ENCODE measurements at regions not wholly inside any gene's neighbourhood (a gene's known extent, or its start where the extent isn't known, plus 50 kb on each side); places are given as distances from the start of the nearest gene placed in this dataset.
"Not testable (repeated sequence)": the region's sequence is repeated elsewhere in the genome, so short reads cannot be mapped to it uniquely, and the experiment has no call there.

GRCh38 chr5:6096101-6096500, 282.2 kb downstream of the MED10 start:
- no peak for DNase-seq
- TF ChIP-seq GATA1 (IDR thresholded peaks at IDR 0.05; ENCODE audit: low read depth, low read length) (no peak), POLR2A (IDR thresholded peaks at IDR 0.05; ENCODE audit: low read length) (no peak)

GRCh38 chr5:6094180-6094579, 284.2 kb downstream of the MED10 start:
- DNase-seq: not testable (repeated sequence)

GRCh38 chr5:6090838-6091237, 287.5 kb downstream of the MED10 start:
- no peak for DNase-seq
- TF ChIP-seq POLR2A (IDR thresholded peaks at IDR 0.05; ENCODE audit: low read length): no peak
- TF ChIP-seq GATA1 (IDR thresholded peaks at IDR 0.05; ENCODE audit: low read depth, low read length): no peak

GRCh38 chr5:6090079-6090654, 288.2 kb downstream of the MED10 start:
- TF ChIP-seq GATA1 (IDR thresholded peaks at IDR 0.05; ENCODE audit: low read depth, low read length): no peak
- no peak for TF ChIP-seq POLR2A (IDR thresholded peaks at IDR 0.05; ENCODE audit: low read length)
- no peak for DNase-seq

GRCh38 chr5:6088706-6089105, 289.6 kb downstream of the MED10 start:
- TF ChIP-seq POLR2A (IDR thresholded peaks at IDR 0.05; ENCODE audit: low read length) (no peak), GATA1 (IDR thresholded peaks at IDR 0.05; ENCODE audit: low read depth, low read length) (no peak)
- no peak for DNase-seq

- no peak for DNase-seq
- TF ChIP-seq GATA1 (IDR thresholded peaks at IDR 0.05; ENCODE audit: low read depth, low read length): no peak
- no peak for TF ChIP-seq POLR2A (IDR thresholded peaks at IDR 0.05; ENCODE audit: low read length)
Observed at GRCh38 chr5:6087576-6087975, 290.8 kb downstream of the MED10 start.

GRCh38 chr5:6086871-6087270, 291.5 kb downstream of the MED10 start:
- TF ChIP-seq GATA1 (IDR thresholded peaks at IDR 0.05; ENCODE audit: low read depth, low read length): no peak
- TF ChIP-seq POLR2A (IDR thresholded peaks at IDR 0.05; ENCODE audit: low read length): no peak
- DNase-seq: no peak

GRCh38 chr5:6085341-6085860, 292.9 kb downstream of the MED10 start:
- no peak for DNase-seq
- TF ChIP-seq GATA1 (IDR thresholded peaks at IDR 0.05; ENCODE audit: low read depth, low read length): no peak
- TF ChIP-seq POLR2A (IDR thresholded peaks at IDR 0.05; ENCODE audit: low read length): no peak

- no peak for TF ChIP-seq GATA1 (IDR thresholded peaks at IDR 0.05; ENCODE audit: low read depth, low read length)
- TF ChIP-seq POLR2A (IDR thresholded peaks at IDR 0.05; ENCODE audit: low read length): no peak
- no peak for DNase-seq
Observed at GRCh38 chr5:6084836-6085235, 293.5 kb downstream of the MED10 start.

GRCh38 chr5:6084376-6084775, 294.0 kb downstream of the MED10 start:
- TF ChIP-seq GATA1 (IDR thresholded peaks at IDR 0.05; ENCODE audit: low read depth, low read length): no peak
- TF ChIP-seq POLR2A (IDR thresholded peaks at IDR 0.05; ENCODE audit: low read length): no peak
- DNase-seq: no peak

- no peak for TF ChIP-seq GATA1 (IDR thresholded peaks at IDR 0.05; ENCODE audit: low read depth, low read length)
- no peak for TF ChIP-seq POLR2A (IDR thresholded peaks at IDR 0.05; ENCODE audit: low read length)
- DNase-seq: no peak
Observed at GRCh38 chr5:6083311-6083978, 294.9 kb downstream of the MED10 start.

GRCh38 chr5:6082685-6083084, 295.7 kb downstream of the MED10 start:
- TF ChIP-seq GATA1 (IDR thresholded peaks at IDR 0.05; ENCODE audit: low read depth, low read length) (no peak), POLR2A (IDR thresholded peaks at IDR 0.05; ENCODE audit: low read length) (no peak)
- DNase-seq: no peak

GRCh38 chr5:6081727-6082210, 296.6 kb downstream of the MED10 start:
- no peak for DNase-seq
- no peak for TF ChIP-seq POLR2A (IDR thresholded peaks at IDR 0.05; ENCODE audit: low read length)

- TF ChIP-seq GATA1 (IDR thresholded peaks at IDR 0.05; ENCODE audit: low read depth, low read length): no peak
- no peak for TF ChIP-seq POLR2A (IDR thresholded peaks at IDR 0.05; ENCODE audit: low read length)
- no peak for DNase-seq
Observed at GRCh38 chr5:6080930-6081726, 297.2 kb downstream of the MED10 start.

Data from erythroblast (primary cell).